Bronchial epithelial cell (primary cell): ENCODE measurements at regions not wholly inside any gene's neighbourhood (a gene's known extent, or its start where the extent isn't known, plus 50 kb on each side); places are given as distances from the start of the nearest gene placed in this dataset.
A peak's percentile ranks its signal among the peaks of the same experiment; 100 is the strongest.

Experiments used
- DNase-seq: peaks from one replicate; pipeline ENCODE4 v3.0.0-alpha.2; 2010; ENCODE audit warnings: low read depth
- FAIRE-seq: peaks from 2 replicates; lab custom pipeline; 2011; peaks lifted over from hg19 to GRCh38; lab: Jason Lieb, UNC
- H3K27me3 ChIP-seq: 2 replicates; pipeline ENCODE4 v1.5.1; 2011; ENCODE audit warnings: low read length; ENCODE audit not compliant: control insufficient read depth, insufficient read depth
- H3K36me3 ChIP-seq: 2 replicates; pipeline ENCODE4 v1.5.1; 2011; ENCODE audit warnings: low read length; ENCODE audit not compliant: control insufficient read depth, insufficient read depth
- H3K4me3 ChIP-seq: 2 replicates; pipeline ENCODE4 v1.5.1; 2011; ENCODE audit warnings: mild to moderate bottlenecking, low read depth, low read length, control low read depth
- CTCF ChIP-seq: IDR thresholded peaks from 2 replicates; pipeline ENCODE4 v1.5.1; 2011; ENCODE audit warnings: mild to moderate bottlenecking, moderate library complexity, low read length, control low read depth, inconsistent platforms; ENCODE audit not compliant: insufficient read depth, severe bottlenecking

- Histone ChIP-seq H3K4me3 (no peak overlapping the region), H3K36me3 (no peaks in the 10 kb centered on the region), H3K27me3 (no peaks in the 10 kb centered on the region)
- no peak for DNase-seq
- no peak for FAIRE-seq
- no peak for TF ChIP-seq CTCF
These were observed 100.4 kb upstream of the TGFBR2 start for GRCh38 chr3:30505866-30506520.

GRCh38 chr3:30508339-30508738 is 98.1 kb upstream of the TGFBR2 start:
- Histone ChIP-seq H3K36me3 (no peaks in the 10 kb centered on the region), H3K4me3 (no peak overlapping the region), H3K27me3 (no peaks in the 10 kb centered on the region)
- no peak for DNase-seq
- no peak for TF ChIP-seq CTCF
- no peak for FAIRE-seq

- FAIRE-seq = no peak
- no peak overlapping the region for H3K4me3 ChIP-seq
These were observed 95.8 kb upstream of the TGFBR2 start for GRCh38 chr3:30510596-30510995.

GRCh38 chr3:30511524-30512251 is 94.7 kb upstream of the TGFBR2 start:
- no peak overlapping the region for H3K4me3 ChIP-seq
- no peaks in the 10 kb centered on the region for H3K27me3 ChIP-seq
- TF ChIP-seq CTCF = no peak
- H3K36me3 ChIP-seq = no peaks in the 10 kb centered on the region
- DNase-seq = peak; percentile 99
- FAIRE-seq = no peak

More at GRCh38 chr3:30510596-30510995, 95.8 kb upstream of the TGFBR2 start:
- DNase-seq = peak; percentile 65
- TF ChIP-seq CTCF = no peak
- Histone ChIP-seq H3K27me3 (no peaks in the 10 kb centered on the region), H3K36me3 (no peaks in the 10 kb centered on the region)

- FAIRE-seq (no peak), DNase-seq (no peak)
- TF ChIP-seq CTCF = no peak
- Histone ChIP-seq H3K27me3 (no peaks in the 10 kb centered on the region), H3K4me3 (no peak overlapping the region), H3K36me3 (no peaks in the 10 kb centered on the region)
These were observed 93.8 kb upstream of the TGFBR2 start for GRCh38 chr3:30512576-30512975.
